ENCODE measurements at regions not wholly inside any gene's neighbourhood (a gene's known extent, or its start where the extent isn't known, plus 50 kb on each side); places are given as distances from the start of the nearest gene placed in this dataset.

- TF ChIP-seq CTCF (conservative IDR thresholded peaks at IDR 0.05) (no peak), EZH2 (IDR thresholded peaks at IDR 0.05; ENCODE audit: low read depth) (no peak)
Observed at GRCh38 chr13:50580684-50581305, 262.7 kb downstream of the DLEU7 start.

All from PC-9 (cell line).